Activated CD8-positive, alpha-beta memory T cell treated with anti-CD3 and anti-CD28 coated beads, Interleukin-2, amount 50 U/mL, for 1 hour (primary cell): ENCODE measurements at regions not wholly inside any gene's neighbourhood (a gene's known extent, or its start where the extent isn't known, plus 50 kb on each side); places are given as distances from the start of the nearest gene placed in this dataset.

Experiments
- DNase-seq: peaks from one replicate; pipeline ENCODE4 v3.0.0-alpha.2; 2020; ENCODE audit errors: extremely low read depth

DNA sequence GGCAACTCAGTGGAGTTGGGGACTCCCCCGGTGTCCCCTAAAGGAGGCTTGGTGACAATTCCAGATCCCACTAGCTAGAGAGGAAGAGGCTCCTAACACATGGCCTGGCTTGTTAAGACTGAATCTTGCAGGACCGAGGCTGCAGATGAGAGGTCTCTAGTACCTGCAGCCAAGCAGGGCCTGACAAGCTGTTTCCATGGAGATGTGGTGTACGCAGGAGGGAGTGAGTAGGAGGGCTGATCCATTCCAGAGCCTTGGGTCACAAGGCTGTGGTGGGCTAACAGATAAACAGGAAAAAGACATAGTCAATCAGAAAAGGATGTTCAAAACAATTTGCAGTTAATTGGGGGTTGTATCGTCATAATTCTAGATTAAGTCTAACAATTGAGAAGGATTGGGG, 77.3 kb upstream of the MKLN1 start:
- no peak for DNase-seq

GRCh38 chr7:131251371-131251770, 76.3 kb upstream of the MKLN1 start:
- no peak for DNase-seq

DNA sequence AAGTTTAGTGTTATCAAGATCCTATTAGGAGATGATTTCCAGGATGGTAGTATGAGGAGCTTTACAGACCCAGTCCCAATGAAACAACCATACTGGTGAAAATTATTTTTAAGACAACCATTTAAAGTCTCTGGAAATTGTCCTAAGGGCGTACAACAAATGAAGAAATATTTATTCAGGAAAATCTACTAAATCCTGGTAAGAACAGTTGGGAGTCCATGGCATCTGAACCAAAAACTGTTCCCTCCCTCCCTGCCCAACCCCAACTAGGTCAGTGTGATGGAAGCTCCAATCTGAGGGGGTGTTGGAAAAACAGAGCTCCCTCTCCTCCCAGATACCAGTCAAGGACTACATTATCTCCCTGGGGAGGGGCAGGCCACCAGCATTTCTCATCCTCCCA, 74.7 kb upstream of the MKLN1 start:
- no peak for DNase-seq

- no peak for DNase-seq
Observed at GRCh38 chr7:131254211-131254610, 73.5 kb upstream of the MKLN1 start.

- DNase-seq, result no peak
Observed at GRCh38 chr7:131255242-131255641, 72.4 kb upstream of the MKLN1 start.

DNA sequence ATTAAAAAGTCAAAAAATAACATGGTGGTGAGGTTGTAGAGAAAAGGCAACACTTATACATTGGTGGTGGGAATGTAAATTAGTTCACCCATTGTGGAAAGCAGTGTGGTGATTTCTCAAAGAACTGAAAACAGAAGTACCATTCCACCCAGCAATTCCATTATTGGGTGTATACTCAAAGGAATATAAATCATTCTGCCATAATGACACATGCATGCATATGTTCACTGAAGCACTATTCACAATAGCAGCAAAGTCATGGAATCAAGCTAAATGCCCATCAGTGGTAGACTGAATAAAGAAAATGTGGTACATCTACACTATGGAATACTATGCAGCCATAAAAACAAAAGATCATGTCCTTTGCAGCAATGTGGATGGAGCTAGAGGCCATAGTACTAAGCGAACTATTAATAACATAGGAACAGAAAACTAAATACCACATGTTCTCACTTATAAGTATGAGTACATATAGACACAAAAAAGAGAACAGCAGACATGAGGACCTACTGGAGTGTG, 66.1 kb upstream of the MKLN1 start:
- no peak for DNase-seq

DNA sequence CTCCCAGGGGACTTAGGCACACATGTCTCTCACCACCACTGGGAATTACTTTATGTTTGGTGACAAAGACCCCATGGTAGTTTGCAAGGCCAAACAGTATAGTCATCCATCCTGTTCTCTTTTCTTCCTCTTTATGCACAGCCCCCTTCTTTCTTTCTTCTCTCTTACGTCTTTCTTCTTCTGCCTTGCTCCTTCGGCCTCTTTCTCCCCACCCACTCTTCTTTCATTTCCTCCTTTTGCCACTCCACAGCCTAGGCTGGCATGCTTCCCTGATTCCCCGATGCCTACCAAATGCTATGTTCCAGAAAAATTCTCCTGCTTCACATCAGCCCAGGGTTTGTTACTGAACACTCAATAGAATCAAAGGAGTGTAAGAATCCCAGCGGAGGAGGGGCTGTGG, 62.4 kb upstream of the MKLN1 start:
- DNase-seq, result no peak

DNA sequence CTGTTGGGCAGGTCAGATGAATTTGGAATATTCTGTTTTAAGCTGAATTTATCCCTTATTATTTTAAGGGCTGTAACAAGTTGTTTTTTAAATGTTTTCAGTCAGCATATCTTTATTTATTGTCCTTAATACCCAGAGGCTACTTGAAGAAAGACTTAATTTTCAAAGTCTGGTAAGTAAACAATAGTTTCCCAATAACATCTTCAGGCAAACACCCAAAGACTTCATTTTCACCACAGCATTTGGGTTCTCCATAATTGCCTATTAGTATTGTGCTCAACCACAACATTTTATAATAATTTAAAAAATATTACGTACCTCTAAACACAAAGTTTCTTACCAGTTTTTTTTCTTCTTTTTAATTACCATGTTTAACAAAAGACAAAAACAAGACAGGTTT, 60.0 kb upstream of the MKLN1 start:
- no peak for DNase-seq

DNA sequence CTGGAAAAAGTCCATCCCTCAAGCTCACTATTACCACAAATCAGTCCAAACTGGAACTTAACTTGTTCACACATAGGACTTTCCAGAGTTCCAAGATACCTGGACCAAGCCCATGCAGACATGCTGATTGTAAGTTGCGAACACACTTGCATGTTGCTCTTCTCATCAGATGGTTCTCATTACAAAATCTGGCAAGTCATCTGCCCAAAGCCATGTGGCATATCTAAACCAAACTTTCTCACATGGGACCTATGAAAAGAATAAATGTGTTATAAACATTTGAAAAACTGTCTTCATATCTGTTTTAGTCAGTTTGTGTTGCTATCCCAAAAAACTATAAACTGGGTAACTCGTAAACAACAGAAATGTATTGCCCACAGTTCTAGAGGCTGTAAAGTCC, 58.8 kb upstream of the MKLN1 start:
- no peak for DNase-seq

- DNase-seq, result no peak
Observed at GRCh38 chr7:131272086-131272485, 55.6 kb upstream of the MKLN1 start.

- no peak for DNase-seq
Observed at GRCh38 chr7:131274986-131275385, 52.7 kb upstream of the MKLN1 start.

DNA sequence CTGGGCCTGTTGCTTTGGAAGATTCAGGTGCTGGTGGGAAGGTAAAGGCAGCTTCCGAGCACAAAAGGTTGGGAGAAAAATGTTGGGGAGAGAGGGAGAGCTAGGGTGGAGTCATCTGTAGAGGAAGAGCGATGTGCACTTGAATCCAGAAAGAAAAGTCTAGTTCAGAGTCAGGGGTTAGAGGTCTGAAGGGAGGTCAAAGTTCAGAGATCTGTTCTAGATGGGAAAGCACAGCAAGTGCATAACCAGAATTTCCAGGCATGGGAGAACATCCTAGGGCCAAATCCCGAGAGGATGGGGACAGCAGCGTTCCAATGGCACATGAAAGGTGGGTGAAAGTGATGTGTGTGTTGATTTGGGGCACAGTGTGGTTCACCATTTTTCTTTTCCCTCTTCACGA, 51.5 kb upstream of the MKLN1 start:
- no peak for DNase-seq

DNA sequence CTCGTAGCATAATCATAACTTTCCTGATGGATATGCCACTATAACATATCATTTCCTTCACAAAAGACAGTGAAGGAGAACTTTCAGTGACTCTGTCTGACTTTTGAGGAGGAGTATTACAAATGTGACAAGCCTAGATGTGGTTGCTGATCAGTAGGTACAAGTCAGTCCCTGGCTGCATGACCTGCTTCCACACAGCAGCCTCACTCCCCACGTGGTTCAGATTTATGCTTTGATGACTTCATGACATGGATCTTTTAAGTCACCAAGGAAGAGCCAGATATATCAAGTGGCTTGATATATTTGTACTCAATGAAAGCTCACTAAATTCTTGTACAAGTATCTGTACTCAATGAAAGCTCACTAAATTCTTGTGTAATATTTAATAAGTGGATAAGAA, 50.9 kb upstream of the MKLN1 start:
- DNase-seq, result no peak
